ENCODE measurements at regions not wholly inside any gene's neighbourhood (a gene's known extent, or its start where the extent isn't known, plus 50 kb on each side); places are given as distances from the start of the nearest gene placed in this dataset.

DNA sequence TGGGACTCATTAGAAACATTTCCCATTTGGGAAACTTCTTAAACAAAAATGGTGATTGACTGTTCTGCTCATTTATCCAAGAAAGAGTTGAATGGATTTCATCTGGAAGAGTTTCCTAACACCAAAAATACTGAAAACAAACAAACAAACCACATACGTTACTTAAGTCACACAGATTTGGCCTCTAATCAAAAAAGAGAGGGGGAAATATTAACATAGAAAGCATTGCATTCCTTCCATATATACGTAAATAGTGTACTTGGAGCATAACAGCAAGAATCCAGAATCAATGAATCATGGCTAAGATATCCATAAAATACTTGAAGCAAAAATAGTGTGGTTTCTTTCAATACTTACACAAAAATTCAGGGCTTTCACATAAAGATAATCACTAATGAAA lies 189.8 kb upstream of the MAP3K1 start:
- Histone ChIP-seq H3K36me3 (no peaks in the 10 kb centered on the region), H3K27ac (no peak overlapping the region), H3K9me3 (ENCODE audit: severe bottlenecking) (peaks cover 16% of the 10 kb centered on the region), H3K27me3 (ENCODE audit: insufficient read depth, low read depth, severe bottlenecking) (no peaks in the 10 kb centered on the region), H3K4me3 (ENCODE audit: low read depth, low read length) (no peak overlapping the region)
- TF ChIP-seq, protein P1, sequence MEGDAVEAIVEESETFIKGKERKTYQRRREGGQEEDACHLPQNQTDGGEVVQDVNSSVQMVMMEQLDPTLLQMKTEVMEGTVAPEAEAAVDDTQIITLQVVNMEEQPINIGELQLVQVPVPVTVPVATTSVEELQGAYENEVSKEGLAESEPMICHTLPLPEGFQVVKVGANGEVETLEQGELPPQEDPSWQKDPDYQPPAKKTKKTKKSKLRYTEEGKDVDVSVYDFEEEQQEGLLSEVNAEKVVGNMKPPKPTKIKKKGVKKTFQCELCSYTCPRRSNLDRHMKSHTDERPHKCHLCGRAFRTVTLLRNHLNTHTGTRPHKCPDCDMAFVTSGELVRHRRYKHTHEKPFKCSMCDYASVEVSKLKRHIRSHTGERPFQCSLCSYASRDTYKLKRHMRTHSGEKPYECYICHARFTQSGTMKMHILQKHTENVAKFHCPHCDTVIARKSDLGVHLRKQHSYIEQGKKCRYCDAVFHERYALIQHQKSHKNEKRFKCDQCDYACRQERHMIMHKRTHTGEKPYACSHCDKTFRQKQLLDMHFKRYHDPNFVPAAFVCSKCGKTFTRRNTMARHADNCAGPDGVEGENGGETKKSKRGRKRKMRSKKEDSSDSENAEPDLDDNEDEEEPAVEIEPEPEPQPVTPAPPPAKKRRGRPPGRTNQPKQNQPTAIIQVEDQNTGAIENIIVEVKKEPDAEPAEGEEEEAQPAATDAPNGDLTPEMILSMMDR (IDR thresholded peaks at IDR 0.05; ENCODE audit: low read depth, low read length), result no peak
- no peak for DNase-seq

DNA sequence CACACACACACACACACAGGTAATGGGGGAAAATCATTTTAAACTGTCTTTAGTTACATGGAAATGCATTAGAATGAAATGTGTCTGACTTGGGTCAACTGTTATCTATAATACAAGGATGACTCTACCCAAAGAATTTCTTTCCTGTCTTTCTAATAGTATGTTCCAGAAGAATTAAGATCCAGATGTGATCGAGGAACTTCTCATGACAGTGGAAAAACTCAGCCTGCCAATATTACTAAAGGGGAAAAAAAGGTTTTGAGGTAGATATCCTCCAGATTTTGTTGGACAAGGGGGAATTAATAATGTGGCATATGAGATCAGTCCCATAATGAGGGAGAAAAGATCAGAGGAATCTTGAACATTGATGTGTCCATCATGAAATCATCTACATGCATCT lies 190.6 kb upstream of the MAP3K1 start:
- Histone ChIP-seq H3K36me3 (no peaks in the 10 kb centered on the region), H3K27me3 (ENCODE audit: insufficient read depth, low read depth, severe bottlenecking) (no peaks in the 10 kb centered on the region), H3K4me3 (ENCODE audit: low read depth, low read length) (no peak overlapping the region), H3K27ac (no peak overlapping the region), H3K9me3 (ENCODE audit: severe bottlenecking) (peaks cover 16% of the 10 kb centered on the region)
- TF ChIP-seq, protein P1 (IDR thresholded peaks at IDR 0.05; ENCODE audit: low read depth, low read length), result no peak
- DNase-seq, result no peak

DNA sequence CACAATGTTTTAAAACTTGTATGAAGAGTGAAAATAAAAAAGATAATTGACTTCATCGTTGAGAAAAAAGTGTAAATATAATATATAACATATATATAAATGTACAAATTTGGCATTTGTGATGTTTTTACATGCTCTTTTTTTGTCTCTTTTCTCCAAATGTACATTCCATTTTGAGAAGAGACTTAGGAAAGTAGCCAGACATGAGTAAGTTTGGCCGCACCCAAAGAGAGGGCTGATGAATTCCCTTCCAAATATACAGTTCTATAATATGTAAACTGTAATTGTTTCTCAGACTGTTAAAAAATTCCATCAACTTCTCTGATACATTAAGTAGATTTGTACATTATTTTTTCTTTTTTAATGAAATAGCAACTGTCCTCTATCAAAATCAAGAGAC lies 193.2 kb upstream of the MAP3K1 start:
- Histone ChIP-seq H3K27me3 (ENCODE audit: insufficient read depth, low read depth, severe bottlenecking) (no peaks in the 10 kb centered on the region), H3K9me3 (ENCODE audit: severe bottlenecking) (peaks cover 10% of the 10 kb centered on the region), H3K36me3 (no peaks in the 10 kb centered on the region), H3K4me3 (ENCODE audit: low read depth, low read length) (no peak overlapping the region), H3K27ac (no peak overlapping the region)
- DNase-seq, result no peak
- TF ChIP-seq, protein P1 (IDR thresholded peaks at IDR 0.05; ENCODE audit: low read depth, low read length), result no peak

DNA sequence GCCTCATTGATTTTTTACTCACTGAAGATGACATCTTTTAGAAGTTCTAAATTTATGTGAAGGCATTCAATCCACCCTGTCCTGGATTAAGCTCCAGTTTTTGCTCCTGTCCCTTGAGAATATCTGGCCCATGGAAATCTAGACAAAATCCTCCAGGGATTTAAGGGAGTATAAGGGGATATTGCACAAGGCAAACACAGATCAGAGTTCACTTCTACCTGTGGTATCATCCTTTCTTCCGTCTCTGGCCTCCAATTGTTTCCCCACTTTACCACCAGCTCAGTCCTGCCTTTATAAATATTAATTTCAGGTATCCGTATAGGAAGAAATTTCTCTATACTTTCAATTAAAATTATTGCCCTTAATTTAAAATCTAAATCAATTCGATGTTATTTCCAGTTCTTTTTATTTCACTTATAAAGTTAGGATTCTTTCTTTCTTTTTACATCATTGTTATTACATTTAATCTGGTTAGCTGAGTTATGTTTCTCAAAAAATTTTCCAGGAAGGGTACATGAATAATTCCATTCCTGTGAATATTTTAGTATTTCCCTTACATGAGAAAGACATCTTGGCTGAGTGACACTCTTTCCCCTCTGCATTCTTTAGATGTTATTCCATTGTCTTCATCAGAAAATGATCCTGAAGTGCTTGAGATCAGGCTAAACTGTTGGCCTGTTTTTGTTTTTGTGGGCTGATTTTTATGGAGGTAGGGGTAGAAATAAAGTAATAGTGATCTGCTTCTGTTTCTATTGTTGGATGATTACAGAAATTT lies 194.3 kb upstream of the MAP3K1 start:
- TF ChIP-seq, protein P1 (IDR thresholded peaks at IDR 0.05; ENCODE audit: low read depth, low read length), result no peak
- Histone ChIP-seq H3K4me3 (ENCODE audit: low read depth, low read length) (no peak overlapping the region), H3K9me3 (ENCODE audit: severe bottlenecking) (peaks cover 10% of the 10 kb centered on the region), H3K27ac (no peak overlapping the region), H3K36me3 (no peaks in the 10 kb centered on the region), H3K27me3 (ENCODE audit: insufficient read depth, low read depth, severe bottlenecking) (no peaks in the 10 kb centered on the region)
- no peak for DNase-seq

DNA sequence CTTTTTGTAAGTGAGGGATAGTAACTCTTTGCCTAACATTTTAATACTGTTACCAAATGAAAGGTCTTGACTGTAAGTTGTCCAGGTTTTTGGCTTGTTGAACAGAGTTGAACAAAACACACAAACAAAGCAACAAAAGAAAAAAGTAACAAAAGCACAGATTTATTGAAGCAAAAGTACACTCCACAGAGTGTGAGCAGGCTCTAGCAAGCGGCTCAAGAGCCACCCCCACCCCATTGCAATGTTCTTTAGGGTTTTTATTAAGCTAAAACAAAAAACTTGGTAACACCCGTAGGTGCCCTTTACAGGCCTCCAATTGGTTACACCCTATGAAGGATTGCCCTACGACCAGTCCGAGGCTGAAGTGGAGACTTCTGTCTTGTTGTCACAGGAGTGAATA lies 197.4 kb upstream of the MAP3K1 start:
- H3K27me3 ChIP-seq (ENCODE audit: insufficient read depth, low read depth, severe bottlenecking), result no peaks in the 10 kb centered on the region
- H3K4me3 ChIP-seq (ENCODE audit: low read depth, low read length), result no peak overlapping the region
- H3K27ac ChIP-seq, result no peak overlapping the region
- H3K36me3 ChIP-seq, result no peaks in the 10 kb centered on the region
- DNase-seq, result no peak
- TF ChIP-seq, protein P1 (IDR thresholded peaks at IDR 0.05; ENCODE audit: low read depth, low read length), result no peak
- peaks cover 10% of the 10 kb centered on the region for H3K9me3 ChIP-seq (ENCODE audit: severe bottlenecking)
